ENCODE measurements at regions not wholly inside any gene's neighbourhood (a gene's known extent, or its start where the extent isn't known, plus 50 kb on each side); places are given as distances from the start of the nearest gene placed in this dataset.

DNA sequence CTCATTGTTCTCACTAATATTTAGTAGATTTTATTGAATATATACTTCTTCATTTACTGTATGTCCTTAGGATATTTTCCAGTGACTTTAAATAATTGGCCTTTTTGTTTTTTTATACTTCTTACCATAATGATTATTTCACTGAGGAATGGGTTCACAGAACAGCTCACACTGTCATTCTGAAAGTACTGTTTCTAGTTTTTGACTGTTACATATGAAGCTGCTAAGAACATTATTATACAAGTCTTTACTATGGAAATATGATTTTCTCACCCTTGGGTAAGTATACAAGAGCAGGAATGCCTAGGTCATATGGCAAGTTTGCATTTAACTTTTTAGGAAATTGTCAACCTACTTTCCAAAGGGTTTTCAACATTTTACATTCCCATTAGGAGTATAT lies 343.1 kb downstream of the CCER1 start:
- CTCF ChIA-PET, result interaction anchor here (1.0 to 1.3 kb wide), 2 partner anchors 9 to 22 kb away, joined by 4 read pairs; no protein-coding TSS in a partner anchor
- no peak overlapping the region for H2AFZ ChIP-seq (ENCODE audit: low read depth, low read length)

GRCh38 chr12:90611048-90611447 lies 343.9 kb downstream of the CCER1 start:
- CTCF ChIA-PET, result interaction anchor here (1.3 kb wide), 1 partner anchor 8 kb away, joined by 4 read pairs; no protein-coding TSS in a partner anchor
- H3K4me2 ChIP-seq (ENCODE audit: insufficient read depth, low read length), result no peak overlapping the region
- no peaks in the 10 kb centered on the region for H3K4me1 ChIP-seq (ENCODE audit: control insufficient read depth, extremely low read depth, insufficient read depth, low read length)
- FAIRE-seq (no peak), DNase-seq (ENCODE audit: low read depth, low spot score) (no peak)
- no peak for TF ChIP-seq POLR2AphosphoS5 (IDR thresholded peaks at IDR 0.05; ENCODE audit: insufficient read depth, low read depth, low read length)
- no peak for TF ChIP-seq EZH2 (IDR thresholded peaks at IDR 0.05; ENCODE audit: borderline replicate concordance, low read depth, low read length, severe bottlenecking)
- TF ChIP-seq CTCF (IDR thresholded peaks at IDR 0.05; ENCODE audit: extremely low read depth in 1 of 2, insufficient read depth in 1 of 2, low read depth in 1 of 2, low read length in 2 of 2), result no peak
- no peak for TF ChIP-seq MYC (IDR thresholded peaks at IDR 0.05; ENCODE audit: low read depth, low read length)
- no peak for TF ChIP-seq POLR2A (IDR thresholded peaks at IDR 0.05; ENCODE audit: low read depth, low read length)
- no peak for TF ChIP-seq JUN (IDR thresholded peaks at IDR 0.05; ENCODE audit: borderline replicate concordance, insufficient read depth, insufficient read length, low read depth)
- no peak for TF ChIP-seq GATA2 (IDR thresholded peaks at IDR 0.05; ENCODE audit: insufficient read depth, insufficient read length, low read depth, low read length)
- TF ChIP-seq FOS (IDR thresholded peaks at IDR 0.05; ENCODE audit: borderline replicate concordance, insufficient read depth, low read length), result no peak
- no peak for TF ChIP-seq MAX (IDR thresholded peaks at IDR 0.05; ENCODE audit: insufficient read depth, insufficient read length)
- no peak overlapping the region for H3K4me3 ChIP-seq (replicated peaks in 1 of 3; ENCODE audit: insufficient read depth in 1 of 3, low read depth in 1 of 3, low read length in 3 of 3)
- POLR2A ChIA-PET, result no interaction called here
- no peak overlapping the region for H2AFZ ChIP-seq (ENCODE audit: low read depth, low read length)
- no peaks in the 10 kb centered on the region for H3K9me3 ChIP-seq (replicated peaks; ENCODE audit: control insufficient read depth, insufficient read depth, low read length)
- H3K9ac ChIP-seq (replicated peaks; ENCODE audit: extremely low read depth, insufficient read depth, low read length), result no peak overlapping the region
- no peaks in the 10 kb centered on the region for H3K9me1 ChIP-seq (replicated peaks; ENCODE audit: control insufficient read depth, extremely low read depth, insufficient read depth, low read length)
- H3K36me3 ChIP-seq (ENCODE audit: control insufficient read depth in 2 of 2, extremely low read depth in 1 of 2, insufficient read depth in 2 of 2, low read length in 2 of 2), result no peaks in the 10 kb centered on the region
- H4K20me1 ChIP-seq (replicated peaks; ENCODE audit: control insufficient read depth, extremely low read depth, insufficient read depth, low read length), result no peaks in the 10 kb centered on the region
- no TSS peak for BruUV-seq (replicated peaks)
- H3K79me2 ChIP-seq (ENCODE audit: control insufficient read depth, insufficient read depth, low read length), result no peaks in the 10 kb centered on the region
- intact Hi-C loops (cut with micrococcal nuclease) (no loop called here), dilution Hi-C loops (cut with MboI; ENCODE audit: extremely low pct_ligation_motif_present, low sequenced_read_pairs) (no loop called here)
- no peak overlapping the region for H3K27ac ChIP-seq (ENCODE audit: insufficient read depth, low read depth, low read length)
- no peaks in the 10 kb centered on the region for H3K27me3 ChIP-seq (ENCODE audit: control insufficient read depth in 2 of 2, insufficient read depth in 2 of 2, low read length in 2 of 2)

More for the DNA sequence above, 343.1 kb downstream of the CCER1 start:
- Histone ChIP-seq H3K4me2 (ENCODE audit: insufficient read depth, low read length) (no peak overlapping the region), H3K79me2 (ENCODE audit: control insufficient read depth, insufficient read depth, low read length) (no peaks in the 10 kb centered on the region), H3K4me3 (replicated peaks in 1 of 3; ENCODE audit: insufficient read depth in 1 of 3, low read depth in 1 of 3, low read length in 3 of 3) (no peak overlapping the region), H3K9me3 (replicated peaks; ENCODE audit: control insufficient read depth, insufficient read depth, low read length) (no peaks in the 10 kb centered on the region), H3K27ac (ENCODE audit: insufficient read depth, low read depth, low read length) (no peak overlapping the region), H3K9ac (replicated peaks; ENCODE audit: extremely low read depth, insufficient read depth, low read length) (no peak overlapping the region), H3K27me3 (ENCODE audit: control insufficient read depth in 2 of 2, insufficient read depth in 2 of 2, low read length in 2 of 2) (no peaks in the 10 kb centered on the region), H3K36me3 (ENCODE audit: control insufficient read depth in 2 of 2, extremely low read depth in 1 of 2, insufficient read depth in 2 of 2, low read length in 2 of 2) (no peaks in the 10 kb centered on the region), H3K9me1 (replicated peaks; ENCODE audit: control insufficient read depth, extremely low read depth, insufficient read depth, low read length) (no peaks in the 10 kb centered on the region), H4K20me1 (replicated peaks; ENCODE audit: control insufficient read depth, extremely low read depth, insufficient read depth, low read length) (no peaks in the 10 kb centered on the region), H3K4me1 (ENCODE audit: control insufficient read depth, extremely low read depth, insufficient read depth, low read length) (no peaks in the 10 kb centered on the region)
- no peak for TF ChIP-seq POLR2A (IDR thresholded peaks at IDR 0.05; ENCODE audit: low read depth, low read length)
- no peak for TF ChIP-seq CTCF (IDR thresholded peaks at IDR 0.05; ENCODE audit: extremely low read depth in 1 of 2, insufficient read depth in 1 of 2, low read depth in 1 of 2, low read length in 2 of 2)
- TF ChIP-seq FOS (IDR thresholded peaks at IDR 0.05; ENCODE audit: borderline replicate concordance, insufficient read depth, low read length), result no peak
- no peak for TF ChIP-seq MYC (IDR thresholded peaks at IDR 0.05; ENCODE audit: low read depth, low read length)
- TF ChIP-seq GATA2 (IDR thresholded peaks at IDR 0.05; ENCODE audit: insufficient read depth, insufficient read length, low read depth, low read length), result no peak
- BruUV-seq (replicated peaks), result no TSS peak
- DNase-seq (ENCODE audit: low read depth, low spot score) (no peak), FAIRE-seq (no peak)
- intact Hi-C loops (cut with micrococcal nuclease), result no loop called here
- dilution Hi-C loops (cut with MboI; ENCODE audit: extremely low pct_ligation_motif_present, low sequenced_read_pairs), result no loop called here
- POLR2A ChIA-PET, result no interaction called here
